PC-9 (cell line): ENCODE measurements at regions not wholly inside any gene's neighbourhood (a gene's known extent, or its start where the extent isn't known, plus 50 kb on each side); places are given as distances from the start of the nearest gene placed in this dataset.

ENCODE experiments used
- CTCF ChIP-seq: fragments of 200-600 bp; sonication (generic); conservative IDR thresholded peaks from 2 replicates; pipeline ENCODE4 v1.6.1; 2017; ENCODE audit warnings: mixed run types, antibody characterized with exemption, mild to moderate bottlenecking, moderate library complexity
- EZH2 ChIP-seq: fragments of 200-600 bp; sonication (generic); IDR thresholded peaks from 2 replicates; pipeline ENCODE4 v1.8.0; 2017; ENCODE audit warnings: antibody characterized with exemption, low read depth

- no peak for TF ChIP-seq CTCF
- no peak for TF ChIP-seq EZH2
These were observed 52.2 kb upstream of the HSF2 start for GRCh38 chr6:122347280-122347679.
